ENCODE measurements at regions not wholly inside any gene's neighbourhood (a gene's known extent, or its start where the extent isn't known, plus 50 kb on each side); places are given as distances from the start of the nearest gene placed in this dataset.

DNA sequence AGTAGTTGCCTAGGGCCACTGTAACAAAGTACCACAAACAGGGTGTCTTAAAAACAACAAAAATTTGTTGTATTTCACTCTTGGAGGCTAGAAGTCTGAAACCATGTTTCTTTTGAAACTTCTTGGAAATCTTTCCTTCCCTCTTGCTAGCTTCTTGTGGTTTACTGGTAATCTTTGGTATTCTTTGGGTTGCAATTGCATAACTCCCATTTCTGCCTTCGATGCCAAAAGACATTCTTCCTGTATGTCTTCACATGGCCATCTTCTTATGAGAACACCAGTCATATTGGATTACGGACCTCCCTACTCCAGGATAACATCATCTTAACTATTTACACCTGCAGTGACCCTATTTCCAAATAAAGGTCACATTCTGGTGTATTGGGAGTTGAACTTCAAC is 357.4 kb downstream of the PPP1R3A start:
- TF ChIP-seq CTCF (IDR thresholded peaks at IDR 0.05; ENCODE audit: control extremely low read depth, extremely low read depth, low read depth, missing control alignments), result no peak
- DNase-seq (ENCODE audit: extremely low spot score), result no peak
- CTCF ChIA-PET, result interaction anchor here (1.0 kb wide), 1 partner anchor 12 kb away, joined by 5 read pairs; no protein-coding TSS in a partner anchor
- POLR2A ChIA-PET, result no interaction called here

DNA sequence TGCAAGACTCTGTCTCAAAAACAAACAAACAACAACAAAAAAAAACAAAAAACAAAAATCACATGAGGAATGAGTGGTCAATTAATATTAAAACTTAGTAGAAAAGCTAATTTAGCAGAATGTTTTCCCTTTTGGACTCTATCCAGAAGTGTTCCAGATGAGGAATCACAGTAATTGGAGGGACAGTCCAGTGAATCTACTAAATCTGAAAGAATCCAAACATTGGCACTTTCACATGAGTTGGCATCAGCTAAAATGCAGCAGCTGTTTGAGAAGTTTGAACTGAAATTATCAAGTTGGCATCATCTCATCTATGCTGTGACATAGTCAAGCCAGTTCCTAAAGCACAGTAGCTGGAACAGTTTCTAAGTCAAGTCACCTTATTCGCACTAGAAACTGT is 367.8 kb downstream of the PPP1R3A start:
- DNase-seq (ENCODE audit: extremely low spot score), result no peak
- CTCF ChIA-PET, result interaction anchor here (0.8 to 1.8 kb wide), 2 partner anchors 8 kb away, joined by 3 read pairs; no protein-coding TSS in a partner anchor
- TF ChIP-seq CTCF (IDR thresholded peaks at IDR 0.05; ENCODE audit: control extremely low read depth, extremely low read depth, low read depth, missing control alignments), result no peak
- POLR2A ChIA-PET, result no interaction called here

DNA sequence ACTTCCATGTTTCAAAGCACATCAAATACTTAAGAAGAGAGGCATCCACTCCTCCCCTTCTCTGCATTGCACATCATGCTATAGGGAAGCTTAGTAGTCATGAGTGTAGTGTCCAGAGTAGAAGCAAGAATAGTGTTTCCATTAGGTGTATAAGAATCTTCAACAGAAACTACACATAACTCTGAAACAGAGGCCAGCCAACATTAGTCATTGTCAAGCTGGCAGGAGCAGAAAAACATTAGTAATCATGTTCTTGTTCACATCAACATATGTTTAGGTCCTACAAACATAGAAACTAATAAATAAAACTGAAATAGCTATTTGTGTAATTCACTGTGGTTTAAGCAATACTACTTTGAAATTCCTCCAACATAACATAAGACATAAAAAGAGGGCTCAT is 370.2 kb downstream of the PPP1R3A start:
- no peak for DNase-seq (ENCODE audit: extremely low spot score)
- POLR2A ChIA-PET, result no interaction called here
- TF ChIP-seq CTCF (IDR thresholded peaks at IDR 0.05; ENCODE audit: control extremely low read depth, extremely low read depth, low read depth, missing control alignments), result no peak
- CTCF ChIA-PET, result interaction anchor here (1.2 kb wide), 2 partner anchors 8 to 12 kb away, joined by 3 to 5 read pairs; no protein-coding TSS in a partner anchor

- ChIA-PET POLR2A (no interaction called here), CTCF (interaction anchor here (1.2 kb wide), 1 partner anchor 8 kb away, joined by 3 read pairs; no protein-coding TSS in a partner anchor)
- no peak for TF ChIP-seq CTCF (IDR thresholded peaks at IDR 0.05; ENCODE audit: control extremely low read depth, extremely low read depth, low read depth, missing control alignments)
- DNase-seq (ENCODE audit: extremely low spot score), result no peak
These were observed 370.7 kb downstream of the PPP1R3A start for GRCh38 chr7:113548137-113548536.

GRCh38 chr7:113521468-113521867 is 397.3 kb downstream of the PPP1R3A start:
- POLR2A ChIA-PET, result no interaction called here

GRCh38 chr7:113519472-113519871 is 399.3 kb downstream of the PPP1R3A start:
- POLR2A ChIA-PET, result no interaction called here
- CTCF ChIA-PET, result no interaction called here
- DNase-seq (ENCODE audit: extremely low spot score), result no peak

More at GRCh38 chr7:113521468-113521867, 397.3 kb downstream of the PPP1R3A start:
- CTCF ChIA-PET, result no interaction called here
- DNase-seq (ENCODE audit: extremely low spot score), result no peak
- TF ChIP-seq CTCF (IDR thresholded peaks at IDR 0.05; ENCODE audit: control extremely low read depth, extremely low read depth, low read depth, missing control alignments), result no peak

More at GRCh38 chr7:113519472-113519871, 399.3 kb downstream of the PPP1R3A start:
- TF ChIP-seq CTCF (IDR thresholded peaks at IDR 0.05; ENCODE audit: control extremely low read depth, extremely low read depth, low read depth, missing control alignments), result no peak

Data from GM10248 (cell line).